ENCODE measurements at regions not wholly inside any gene's neighbourhood (a gene's known extent, or its start where the extent isn't known, plus 50 kb on each side); places are given as distances from the start of the nearest gene placed in this dataset.

DNA sequence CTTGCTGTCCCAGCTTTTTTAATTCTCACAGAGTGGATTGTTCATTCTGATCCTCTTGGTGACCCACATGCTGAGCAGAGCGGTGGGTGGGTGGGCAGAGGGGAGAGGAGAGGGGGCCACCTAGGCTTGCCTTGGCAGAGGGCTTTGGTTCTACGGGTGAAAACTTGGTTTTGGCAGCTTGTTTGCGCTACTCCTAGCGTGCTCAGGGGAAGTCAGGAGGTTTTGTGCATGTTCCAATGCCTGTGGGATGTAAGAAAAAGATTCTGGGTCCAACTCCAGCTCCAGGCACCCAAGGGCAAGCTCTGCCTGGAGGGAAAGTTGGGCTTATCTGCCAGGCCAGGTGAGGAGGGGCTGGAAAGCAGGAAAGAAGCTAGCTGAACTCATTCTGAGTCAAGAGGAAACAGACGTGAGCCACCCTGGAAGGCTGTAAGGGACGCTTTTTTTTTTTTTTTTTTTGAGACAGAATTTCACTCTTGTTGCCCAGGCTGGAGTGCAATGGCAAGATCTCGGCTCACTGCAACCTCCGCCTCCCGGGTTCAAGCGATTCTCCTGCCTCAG lies 169.1 kb downstream of the WSCD1 start:
- TF ChIP-seq, protein P1, sequence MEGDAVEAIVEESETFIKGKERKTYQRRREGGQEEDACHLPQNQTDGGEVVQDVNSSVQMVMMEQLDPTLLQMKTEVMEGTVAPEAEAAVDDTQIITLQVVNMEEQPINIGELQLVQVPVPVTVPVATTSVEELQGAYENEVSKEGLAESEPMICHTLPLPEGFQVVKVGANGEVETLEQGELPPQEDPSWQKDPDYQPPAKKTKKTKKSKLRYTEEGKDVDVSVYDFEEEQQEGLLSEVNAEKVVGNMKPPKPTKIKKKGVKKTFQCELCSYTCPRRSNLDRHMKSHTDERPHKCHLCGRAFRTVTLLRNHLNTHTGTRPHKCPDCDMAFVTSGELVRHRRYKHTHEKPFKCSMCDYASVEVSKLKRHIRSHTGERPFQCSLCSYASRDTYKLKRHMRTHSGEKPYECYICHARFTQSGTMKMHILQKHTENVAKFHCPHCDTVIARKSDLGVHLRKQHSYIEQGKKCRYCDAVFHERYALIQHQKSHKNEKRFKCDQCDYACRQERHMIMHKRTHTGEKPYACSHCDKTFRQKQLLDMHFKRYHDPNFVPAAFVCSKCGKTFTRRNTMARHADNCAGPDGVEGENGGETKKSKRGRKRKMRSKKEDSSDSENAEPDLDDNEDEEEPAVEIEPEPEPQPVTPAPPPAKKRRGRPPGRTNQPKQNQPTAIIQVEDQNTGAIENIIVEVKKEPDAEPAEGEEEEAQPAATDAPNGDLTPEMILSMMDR (IDR thresholded peaks at IDR 0.05), result no peak
- no peak for TF ChIP-seq POLR2A (IDR thresholded peaks at IDR 0.05)

Measured in thyroid gland (tissue), 4 donors.